NK-92 treated with Interleukin-12 subunit alpha and Interleukin-12 subunit beta, amount 100 ng/mL, for 24 hours (cell line): ENCODE measurements at regions not wholly inside any gene's neighbourhood (a gene's known extent, or its start where the extent isn't known, plus 50 kb on each side); places are given as distances from the start of the nearest gene placed in this dataset.
"Not testable (repeated sequence)": the region's sequence is repeated elsewhere in the genome, so short reads cannot be mapped to it uniquely, and the experiment has no call there.

Experiments used
- DNase-seq: peaks from one replicate; lab custom pipeline; 2025; lab: John Stamatoyannopoulos, UW

GRCh38 chr1:3992103-3992556 is 92.1 kb upstream of the C1orf174 start:
- DNase-seq: no peak

- no peak for DNase-seq
Measured at GRCh38 chr1:3992746-3993145, 92.7 kb upstream of the C1orf174 start.

GRCh38 chr1:3993619-3994375 is 93.7 kb upstream of the C1orf174 start:
- DNase-seq: no peak

- DNase-seq: no peak
Measured at GRCh38 chr1:3995141-3995780, 95.2 kb upstream of the C1orf174 start.

GRCh38 chr1:3996846-3997705 is 97.0 kb upstream of the C1orf174 start:
- DNase-seq: no peak

GRCh38 chr1:3998086-3998485 is 98.0 kb upstream of the C1orf174 start:
- no peak for DNase-seq

GRCh38 chr1:3999514-3999913 is 99.4 kb upstream of the C1orf174 start:
- DNase-seq: not testable (repeated sequence)

GRCh38 chr1:3999941-4000735 is 100.1 kb upstream of the C1orf174 start:
- no peak for DNase-seq

- no peak for DNase-seq
Measured at GRCh38 chr1:4000811-4001251, 100.8 kb upstream of the C1orf174 start.

- DNase-seq: no peak
Measured at GRCh38 chr1:4001461-4001860, 101.4 kb upstream of the C1orf174 start.

- DNase-seq: no peak
Measured at GRCh38 chr1:4002061-4002521, 102.0 kb upstream of the C1orf174 start.

GRCh38 chr1:4002741-4003140 is 102.7 kb upstream of the C1orf174 start:
- DNase-seq: no peak

GRCh38 chr1:4003846-4004505 is 103.9 kb upstream of the C1orf174 start:
- no peak for DNase-seq

GRCh38 chr1:4004635-4005430 is 104.8 kb upstream of the C1orf174 start:
- DNase-seq: no peak

- DNase-seq: no peak
Measured at GRCh38 chr1:4005431-4005830, 105.4 kb upstream of the C1orf174 start.

GRCh38 chr1:4006676-4007374 is 106.8 kb upstream of the C1orf174 start:
- DNase-seq: no peak

- no peak for DNase-seq
Measured at GRCh38 chr1:4010284-4010683, 110.2 kb upstream of the C1orf174 start.

GRCh38 chr1:4010814-4011605 is 110.9 kb upstream of the C1orf174 start:
- no peak for DNase-seq
